RWPE2 (cell line): ENCODE measurements at regions not wholly inside any gene's neighbourhood (a gene's known extent, or its start where the extent isn't known, plus 50 kb on each side); places are given as distances from the start of the nearest gene placed in this dataset.

Source experiments
- ATAC-seq: fragments of 200-7000 bp; cut with Tn5 transposase; 3 replicates; pipeline ENCODE4 v1.9.1; 2021; ENCODE audit warnings: low read depth
- DNase-seq: peaks from one replicate; pipeline ENCODE4 v3.0.0-alpha.2; 2020; ENCODE audit warnings: low spot score
- H3K27ac ChIP-seq: fragments of 450-650 bp; 2 replicates; pipeline ENCODE4 v1.5.1; 2017; ENCODE audit warnings: mild to moderate bottlenecking; ENCODE audit not compliant: poor library complexity, severe bottlenecking
- H3K27me3 ChIP-seq: fragments of 250-450 bp; sonication (Bioruptor Pico); 2 replicates; pipeline ENCODE4 v1.5.1; 2021; ENCODE audit warnings: mild to moderate bottlenecking, moderate library complexity; ENCODE audit not compliant: insufficient read depth, poor library complexity, severe bottlenecking
- H3K36me3 ChIP-seq: fragments of 250-450 bp; sonication (Bioruptor Pico); 2 replicates; pipeline ENCODE4 v1.5.1; 2020; ENCODE audit warnings: low read depth, mild to moderate bottlenecking, moderate library complexity
- H3K4me1 ChIP-seq: fragments of 250-450 bp; sonication (Bioruptor Pico); 2 replicates; pipeline ENCODE4 v1.5.1; 2021; ENCODE audit warnings: mild to moderate bottlenecking, moderate library complexity; ENCODE audit not compliant: insufficient read depth, poor library complexity, severe bottlenecking
- H3K4me3 ChIP-seq: fragments of 250-450 bp; sonication (Bioruptor Pico); 2 replicates; pipeline ENCODE4 v1.5.1; 2021; ENCODE audit warnings: mild to moderate bottlenecking, moderate library complexity; ENCODE audit not compliant: severe bottlenecking
- H3K9me3 ChIP-seq: fragments of 250-450 bp; sonication (Bioruptor Pico); 2 replicates; pipeline ENCODE4 v1.5.1; 2021; ENCODE audit warnings: mild to moderate bottlenecking, moderate library complexity; ENCODE audit not compliant: severe bottlenecking
- CTCF ChIP-seq: fragments of 450-650 bp; IDR thresholded peaks from one replicate; pipeline ENCODE4 v1.5.1; 2017; ENCODE audit warnings: mild to moderate bottlenecking, moderate library complexity; ENCODE audit not compliant: poor library complexity, severe bottlenecking

GRCh38 chr18:66078925-66079800 is 328.4 kb downstream of the CDH7 start:
- no peak for DNase-seq
- TF ChIP-seq CTCF, result no peak
- Histone ChIP-seq H3K4me1 (peaks cover 4% of the 10 kb centered on the region), H3K27ac (no peak overlapping the region), H3K27me3 (no peaks in the 10 kb centered on the region), H3K9me3 (no peaks in the 10 kb centered on the region), H3K4me3 (no peak overlapping the region), H3K36me3 (no peaks in the 10 kb centered on the region)
- ATAC-seq, result no peak

GRCh38 chr18:66077066-66077465 is 326.3 kb downstream of the CDH7 start:
- Histone ChIP-seq H3K27ac (no peak overlapping the region), H3K4me3 (no peak overlapping the region), H3K27me3 (no peaks in the 10 kb centered on the region), H3K9me3 (no peaks in the 10 kb centered on the region), H3K4me1 (peaks cover 4% of the 10 kb centered on the region), H3K36me3 (no peaks in the 10 kb centered on the region)
- DNase-seq (no peak), ATAC-seq (no peak)
- TF ChIP-seq CTCF, result no peak

- DNase-seq (no peak), ATAC-seq (no peak)
- no peaks in the 10 kb centered on the region for H3K27me3 ChIP-seq
- no peaks in the 10 kb centered on the region for H3K4me1 ChIP-seq
- H3K36me3 ChIP-seq, result no peaks in the 10 kb centered on the region
- no peak overlapping the region for H3K27ac ChIP-seq
- no peak for TF ChIP-seq CTCF
- no peak overlapping the region for H3K4me3 ChIP-seq
- no peaks in the 10 kb centered on the region for H3K9me3 ChIP-seq
Measured at GRCh38 chr18:66066191-66066590, 315.4 kb downstream of the CDH7 start.

GRCh38 chr18:66048406-66048805 is 297.6 kb downstream of the CDH7 start:
- Histone ChIP-seq H3K36me3 (no peaks in the 10 kb centered on the region), H3K9me3 (no peaks in the 10 kb centered on the region), H3K27ac (no peak overlapping the region), H3K4me3 (no peak overlapping the region), H3K4me1 (no peaks in the 10 kb centered on the region), H3K27me3 (no peaks in the 10 kb centered on the region)
- no peak for TF ChIP-seq CTCF
- ATAC-seq, result no peak
- DNase-seq, result no peak

GRCh38 chr18:66046032-66046602 is 295.3 kb downstream of the CDH7 start:
- no peaks in the 10 kb centered on the region for H3K27me3 ChIP-seq
- H3K36me3 ChIP-seq, result no peaks in the 10 kb centered on the region
- DNase-seq (no peak), ATAC-seq (no peak)
- TF ChIP-seq CTCF, result no peak
- H3K4me3 ChIP-seq, result no peak overlapping the region
- no peaks in the 10 kb centered on the region for H3K9me3 ChIP-seq
- H3K27ac ChIP-seq, result no peak overlapping the region
- no peaks in the 10 kb centered on the region for H3K4me1 ChIP-seq
